ENCODE measurements at regions not wholly inside any gene's neighbourhood (a gene's known extent, or its start where the extent isn't known, plus 50 kb on each side); places are given as distances from the start of the nearest gene placed in this dataset.
A peak's percentile ranks its signal among the peaks of the same experiment; 100 is the strongest.

DNA sequence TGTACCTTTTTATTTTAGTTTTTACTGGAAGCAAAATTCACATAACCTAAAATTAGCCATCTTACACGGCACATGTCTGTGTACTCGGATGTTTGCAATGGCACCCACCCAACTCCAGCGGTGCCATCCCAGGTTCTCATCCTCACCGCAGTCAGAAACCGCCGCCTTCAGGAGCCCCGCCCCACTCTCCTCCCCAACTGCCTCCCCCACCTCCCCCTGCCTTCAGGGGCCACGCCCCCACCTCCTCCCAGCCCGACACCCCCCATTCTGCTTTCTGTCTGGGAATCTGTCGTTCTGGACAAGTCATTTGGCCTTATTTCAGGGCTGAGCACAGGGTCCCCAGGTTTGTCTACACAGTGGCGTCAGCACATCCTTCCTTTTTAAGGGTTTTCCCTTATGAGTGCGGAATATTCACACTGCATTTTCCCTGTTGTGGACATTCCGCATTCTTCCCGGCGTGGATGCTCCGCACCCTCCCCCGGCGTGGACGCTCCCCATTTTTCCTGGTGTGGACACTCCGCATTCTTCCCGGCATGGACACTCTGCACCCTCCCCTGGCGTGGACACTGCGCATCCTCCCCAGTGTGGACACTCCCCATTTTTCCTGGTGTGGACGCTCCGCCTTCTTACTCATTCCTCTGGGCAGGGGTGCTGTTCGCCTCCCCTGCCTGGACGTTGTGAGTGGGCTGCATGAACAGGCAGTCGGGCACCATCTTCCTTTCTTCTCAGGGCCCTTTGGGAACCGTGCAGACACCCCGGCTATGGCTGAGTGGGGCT lies 135.4 kb upstream of the NKX1-1 start:
- no peak for DNase-seq

DNA sequence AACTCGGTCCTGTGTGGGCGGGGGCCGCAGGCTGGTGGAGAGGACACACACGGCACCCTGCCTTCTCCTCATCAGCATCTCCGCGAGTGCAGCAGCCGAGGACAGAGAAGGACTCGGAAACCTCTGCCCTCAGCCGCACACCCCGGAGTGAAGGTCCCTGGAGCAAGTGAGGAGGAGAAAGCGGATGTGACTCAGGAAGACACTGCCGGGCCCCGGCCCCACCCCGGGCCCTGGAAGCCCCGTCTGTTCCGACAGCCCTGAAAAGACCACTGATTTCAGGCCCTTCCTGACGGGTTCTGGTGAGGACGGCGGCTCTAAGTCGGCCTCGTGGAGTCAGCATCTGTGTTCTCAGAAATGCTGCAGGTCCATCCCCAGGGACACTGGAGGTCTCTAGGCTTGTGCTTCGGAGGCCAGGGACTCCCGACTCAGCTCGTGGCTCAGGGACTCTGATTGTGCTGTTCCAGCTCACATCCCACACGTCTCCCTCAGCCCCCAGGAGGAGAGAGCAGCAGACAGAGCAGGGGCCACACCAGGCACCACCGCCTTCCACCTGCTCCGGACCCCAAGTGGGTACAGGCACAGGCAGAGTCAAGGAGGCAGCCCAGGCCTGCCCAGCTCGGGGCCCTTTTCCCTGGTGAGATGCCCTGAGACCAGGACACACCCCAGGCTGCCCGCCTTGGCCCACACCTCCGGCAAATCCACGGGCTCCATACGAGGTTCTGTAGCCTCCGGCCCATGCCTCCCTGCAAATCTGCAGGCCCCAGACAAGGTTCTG lies 134.5 kb upstream of the NKX1-1 start:
- DNase-seq, result no peak

DNA sequence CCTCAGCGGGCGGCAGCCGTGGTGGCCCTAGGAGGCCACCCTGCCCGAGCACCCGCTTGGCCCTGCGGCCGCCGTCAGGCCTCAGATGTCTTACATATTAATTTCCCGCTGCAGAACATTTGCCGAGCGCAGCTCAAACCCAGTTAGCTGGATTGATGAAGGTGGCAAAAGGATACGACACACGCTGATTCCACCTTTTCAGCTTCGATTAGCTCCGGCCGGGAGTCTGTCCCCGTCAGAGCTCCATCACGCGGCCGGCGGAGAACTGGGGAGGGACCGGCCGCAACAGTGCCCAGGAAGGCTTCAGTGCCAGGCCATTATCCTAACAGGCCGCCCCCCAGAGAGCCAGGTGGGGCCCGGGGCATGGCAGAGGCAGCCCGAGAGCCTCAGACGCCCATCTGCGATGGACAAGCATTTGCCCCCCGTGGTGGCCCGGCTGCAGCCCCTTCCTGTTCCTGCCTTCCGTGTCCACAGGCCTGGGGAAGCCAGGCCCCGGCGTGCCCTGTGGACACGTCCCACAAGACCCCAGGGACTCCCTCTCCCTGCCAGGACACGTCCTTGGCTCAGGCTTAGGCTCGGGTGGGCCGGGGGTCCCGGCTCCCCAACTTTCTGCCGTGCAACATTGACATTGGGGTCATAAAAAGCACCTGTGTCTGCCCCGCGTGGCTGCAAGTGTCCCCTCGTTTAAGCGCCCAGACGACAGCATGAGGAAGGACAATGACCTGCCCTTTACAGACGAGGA lies 133.8 kb upstream of the NKX1-1 start:
- DNase-seq, result peak; percentile 61

DNA sequence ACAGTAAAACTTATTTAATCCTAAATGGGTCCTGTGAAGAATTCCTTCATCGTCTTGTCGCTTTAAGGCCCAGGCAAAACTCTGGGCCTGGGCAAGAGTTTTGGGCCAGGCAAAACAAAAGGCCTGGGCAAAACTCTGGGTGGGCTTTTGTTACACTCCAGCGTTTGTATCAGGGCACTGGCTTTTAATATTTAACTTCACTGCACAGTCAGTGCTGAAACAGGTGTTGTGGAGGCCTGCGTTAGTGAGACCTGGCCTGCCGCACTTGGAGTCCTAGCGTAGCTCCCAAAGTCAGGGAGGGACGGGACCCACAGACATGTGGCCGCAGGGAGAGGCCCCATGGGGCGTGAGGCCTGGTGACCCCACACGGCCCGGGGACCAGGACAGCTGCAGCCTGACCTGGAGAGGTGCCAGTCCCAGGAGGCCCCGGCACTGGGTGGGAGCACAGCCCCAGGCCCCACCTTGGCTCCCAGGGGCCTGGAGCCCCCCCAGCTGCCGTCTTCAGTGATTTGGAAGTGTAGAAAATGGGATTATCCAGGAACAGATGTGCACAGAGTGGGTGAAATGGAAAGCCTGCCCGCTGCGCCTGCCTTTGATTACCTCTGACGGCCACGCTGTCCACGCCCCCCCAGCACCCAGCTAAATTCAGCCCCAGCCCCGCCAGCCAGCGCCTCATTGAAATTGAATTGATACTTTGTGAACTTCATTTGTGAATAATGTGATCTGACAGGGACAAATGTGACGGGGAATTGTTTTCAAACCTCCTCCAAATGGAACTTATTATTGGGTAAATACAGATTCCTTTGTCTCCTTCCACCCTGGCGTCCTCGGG lies 132.9 kb upstream of the NKX1-1 start:
- no peak for DNase-seq

DNA sequence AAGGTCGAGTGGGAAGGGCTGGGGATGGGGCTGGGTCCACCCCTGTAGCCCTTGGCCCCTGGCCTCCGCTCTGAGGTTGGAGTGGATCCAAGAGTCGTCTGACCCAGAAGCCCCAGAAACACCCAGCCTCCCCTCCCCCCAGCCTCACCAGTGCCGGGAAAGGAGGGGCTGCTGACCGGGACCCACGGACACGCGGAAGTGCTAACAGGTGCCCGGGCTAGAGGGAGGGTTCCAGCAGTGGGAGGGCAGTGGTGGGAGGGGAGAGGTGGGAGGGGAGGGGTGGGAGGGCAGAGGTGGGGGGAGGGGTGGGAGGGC lies 131.8 kb upstream of the NKX1-1 start:
- no peak for DNase-seq

DNA sequence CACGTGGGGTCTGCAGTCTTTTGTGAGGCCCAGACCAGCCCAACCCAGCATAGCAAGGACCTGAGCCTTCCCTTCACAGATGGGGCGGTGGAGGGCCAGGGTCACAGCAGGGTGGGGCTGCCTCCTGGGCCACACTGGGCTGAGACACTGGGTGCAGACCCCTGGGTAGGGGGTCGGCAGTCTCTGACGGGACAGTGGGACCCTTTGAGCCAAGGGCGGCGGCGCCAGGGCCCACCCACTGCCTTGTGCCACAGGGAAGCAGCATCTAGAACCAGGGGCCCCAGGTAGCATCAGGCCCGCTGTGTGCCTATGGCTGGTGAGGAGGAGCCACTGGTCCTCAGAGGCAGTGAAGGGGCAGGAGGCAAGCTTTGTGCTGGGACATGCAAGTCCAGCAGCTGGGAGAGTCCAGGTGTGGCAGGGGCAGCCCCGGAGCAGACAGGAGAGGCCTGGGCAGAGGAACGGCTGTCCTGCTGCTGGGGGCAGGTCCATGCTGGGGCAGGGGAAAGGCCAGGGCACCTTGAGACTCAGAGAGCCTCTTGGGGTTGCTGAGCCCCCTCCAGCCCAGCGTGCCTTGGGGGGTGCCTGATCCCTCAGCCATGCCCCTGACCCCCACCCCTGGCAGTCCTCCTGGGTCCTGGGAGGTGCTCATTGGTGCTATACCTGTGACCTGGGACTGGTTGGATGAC lies 131.3 kb upstream of the NKX1-1 start:
- no peak for DNase-seq

DNA sequence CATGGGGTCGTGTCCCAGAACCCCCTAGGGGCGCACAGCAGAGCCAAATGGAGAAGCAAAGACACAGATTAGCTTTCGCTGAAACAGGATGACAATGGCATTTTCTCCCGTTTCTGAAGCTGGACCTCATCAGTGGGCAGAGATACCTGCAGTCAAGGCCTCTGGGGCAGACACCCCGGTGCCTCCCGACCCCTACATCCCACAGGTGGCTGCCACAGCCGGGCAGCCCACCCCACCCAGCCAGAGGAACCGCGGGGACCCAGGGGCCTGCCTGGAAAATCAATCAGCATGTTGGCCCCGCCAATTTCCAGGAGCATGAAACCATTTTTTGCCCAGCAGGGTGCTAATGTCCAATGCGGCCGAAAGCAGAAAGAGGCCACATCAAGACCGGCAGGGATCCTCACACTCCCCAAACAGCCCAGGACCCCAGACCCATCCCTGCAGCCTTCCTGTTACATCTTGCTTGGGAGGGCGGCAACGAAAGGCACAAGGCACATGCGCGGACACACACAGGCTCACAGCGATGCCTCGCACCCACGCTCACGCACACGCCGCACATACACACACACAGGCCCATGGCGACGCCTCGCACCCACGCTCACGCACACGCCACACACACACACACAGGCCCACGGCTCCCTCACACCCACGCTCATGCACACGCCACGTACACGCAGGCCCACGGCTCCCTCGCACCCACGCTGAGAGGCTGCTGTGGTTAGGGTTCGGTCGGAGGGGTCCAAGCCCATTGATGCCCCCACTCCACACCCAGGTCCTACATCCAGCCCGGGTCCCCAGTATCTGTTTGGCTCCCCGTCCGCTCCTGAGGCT lies 130.6 kb upstream of the NKX1-1 start:
- DNase-seq, result no peak

DNA sequence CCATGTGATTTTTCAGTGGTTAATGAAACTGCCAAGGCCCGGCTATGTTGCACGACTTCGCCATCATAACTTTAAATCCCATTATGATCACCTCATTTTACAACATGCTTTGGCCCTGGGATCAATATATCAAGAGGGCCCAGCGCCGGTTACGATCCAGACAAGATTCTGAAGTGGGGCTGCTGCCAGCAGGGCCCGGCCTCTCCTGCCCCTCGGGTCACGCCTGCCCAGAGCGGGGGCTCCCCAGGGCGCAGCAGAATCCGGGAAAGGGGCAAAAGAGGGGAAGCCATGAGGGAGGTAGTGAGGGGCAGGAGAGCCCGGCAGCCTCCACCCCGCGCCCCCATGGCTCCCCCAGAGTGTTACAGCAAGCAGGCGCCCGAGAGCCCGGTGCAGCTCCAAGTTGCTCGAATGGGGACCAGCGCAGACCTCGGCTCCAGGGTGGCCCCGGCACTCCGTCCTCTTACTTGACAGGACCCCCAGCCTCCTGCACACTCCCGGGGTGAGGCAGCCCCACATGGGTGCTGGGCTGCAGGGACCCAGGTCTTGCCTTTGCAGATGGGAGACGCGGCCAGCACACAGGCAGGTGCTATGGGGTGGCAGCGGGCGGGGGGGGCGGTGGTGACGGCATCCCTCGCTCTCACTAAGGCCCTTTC lies 129.8 kb upstream of the NKX1-1 start:
- DNase-seq, result no peak

DNA sequence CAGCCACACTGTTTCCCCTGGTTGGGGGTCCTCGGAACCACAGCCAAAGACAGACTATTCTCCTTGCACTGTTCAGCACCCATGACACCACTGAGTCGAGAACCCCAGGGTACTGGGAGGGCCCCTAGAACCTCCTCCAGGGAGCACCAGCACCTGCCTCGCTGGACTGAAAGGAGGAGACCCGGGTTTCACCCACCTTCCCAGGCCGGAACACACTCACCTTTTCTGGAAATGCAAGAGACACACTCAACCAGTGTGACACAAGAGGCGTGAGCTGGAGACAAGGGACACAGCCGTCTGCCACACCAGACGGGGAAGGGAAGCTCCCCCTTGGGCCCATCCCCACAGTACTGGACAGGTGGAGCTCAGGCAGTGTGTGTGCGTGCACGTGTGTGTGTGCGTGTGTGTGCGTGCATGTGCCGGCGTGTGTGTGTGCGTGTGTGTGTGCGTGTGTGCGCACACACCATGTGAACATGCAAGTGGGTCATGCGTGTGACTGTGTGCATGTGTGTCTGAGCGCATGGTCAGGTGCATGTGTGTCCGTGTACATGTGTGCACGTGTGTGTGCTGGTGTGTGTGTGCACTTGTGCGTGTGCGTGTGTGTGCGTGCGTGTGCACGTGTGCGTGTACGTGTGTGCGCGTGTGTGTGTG lies 128.8 kb upstream of the NKX1-1 start:
- no peak for DNase-seq

DNA sequence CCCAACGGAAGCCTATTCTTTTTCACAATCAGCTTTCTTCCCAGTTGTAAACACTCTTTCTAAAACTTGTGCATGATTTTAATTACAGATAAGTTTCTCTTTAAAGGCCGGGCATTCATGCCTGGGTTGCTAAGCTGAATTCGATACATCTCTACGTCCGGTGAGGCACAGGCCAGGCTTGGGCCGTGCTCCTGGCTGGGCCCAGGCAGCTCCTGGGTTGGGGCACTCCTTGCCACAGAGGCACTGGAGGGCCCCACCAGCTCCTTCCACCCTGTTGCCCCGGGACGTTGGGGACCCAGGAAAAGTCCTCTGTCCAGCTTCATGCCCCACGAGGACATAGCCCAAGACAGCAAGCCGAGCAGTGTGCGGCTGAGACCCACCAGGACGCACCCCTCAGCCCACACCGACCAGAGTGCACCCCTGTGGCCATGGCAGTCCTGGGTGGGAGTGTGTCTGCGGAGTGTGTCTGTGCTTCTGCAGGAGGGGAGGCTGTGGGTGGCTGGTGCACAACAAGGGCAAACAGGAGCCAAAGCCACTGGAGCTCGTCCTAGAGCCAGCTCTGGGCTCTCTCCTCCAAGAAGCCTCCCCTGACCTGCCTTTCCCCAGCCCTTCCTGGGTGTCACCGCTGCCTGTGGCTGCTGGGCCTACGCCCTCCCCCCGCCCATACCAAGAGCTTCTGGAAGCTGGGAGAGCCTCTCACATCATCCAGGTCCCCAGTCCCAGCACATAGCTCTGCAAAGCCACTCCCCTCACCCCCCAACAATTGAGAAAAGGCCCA lies 128.0 kb upstream of the NKX1-1 start:
- DNase-seq, result no peak

DNA sequence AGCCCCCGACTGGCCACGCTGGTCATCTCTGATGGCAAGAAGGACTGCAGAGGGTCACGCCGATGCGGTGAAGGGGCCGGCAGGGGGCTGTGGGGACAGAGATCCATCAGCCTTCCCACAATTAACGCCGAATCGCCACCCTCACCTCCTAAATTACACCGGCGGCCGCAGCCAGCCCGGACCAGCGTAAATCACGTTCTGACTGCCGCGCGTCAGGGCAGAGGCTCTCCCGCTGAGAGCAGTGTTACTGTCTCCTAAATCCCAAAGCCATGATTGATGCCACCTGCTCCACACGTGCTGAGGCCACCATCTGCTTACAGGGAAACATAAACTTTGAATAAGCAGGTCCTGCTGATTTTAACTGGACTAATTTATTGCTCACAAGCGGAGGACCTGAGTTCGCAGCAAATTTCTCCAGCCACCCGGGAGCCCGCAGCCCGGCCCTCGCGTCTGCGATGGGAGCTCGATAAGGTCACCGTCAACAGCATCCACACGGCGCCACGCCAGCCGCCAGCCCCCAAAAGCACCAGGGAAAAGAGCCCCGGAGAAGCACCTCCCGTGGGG lies 127.3 kb upstream of the NKX1-1 start:
- DNase-seq, result peak; percentile 69

DNA sequence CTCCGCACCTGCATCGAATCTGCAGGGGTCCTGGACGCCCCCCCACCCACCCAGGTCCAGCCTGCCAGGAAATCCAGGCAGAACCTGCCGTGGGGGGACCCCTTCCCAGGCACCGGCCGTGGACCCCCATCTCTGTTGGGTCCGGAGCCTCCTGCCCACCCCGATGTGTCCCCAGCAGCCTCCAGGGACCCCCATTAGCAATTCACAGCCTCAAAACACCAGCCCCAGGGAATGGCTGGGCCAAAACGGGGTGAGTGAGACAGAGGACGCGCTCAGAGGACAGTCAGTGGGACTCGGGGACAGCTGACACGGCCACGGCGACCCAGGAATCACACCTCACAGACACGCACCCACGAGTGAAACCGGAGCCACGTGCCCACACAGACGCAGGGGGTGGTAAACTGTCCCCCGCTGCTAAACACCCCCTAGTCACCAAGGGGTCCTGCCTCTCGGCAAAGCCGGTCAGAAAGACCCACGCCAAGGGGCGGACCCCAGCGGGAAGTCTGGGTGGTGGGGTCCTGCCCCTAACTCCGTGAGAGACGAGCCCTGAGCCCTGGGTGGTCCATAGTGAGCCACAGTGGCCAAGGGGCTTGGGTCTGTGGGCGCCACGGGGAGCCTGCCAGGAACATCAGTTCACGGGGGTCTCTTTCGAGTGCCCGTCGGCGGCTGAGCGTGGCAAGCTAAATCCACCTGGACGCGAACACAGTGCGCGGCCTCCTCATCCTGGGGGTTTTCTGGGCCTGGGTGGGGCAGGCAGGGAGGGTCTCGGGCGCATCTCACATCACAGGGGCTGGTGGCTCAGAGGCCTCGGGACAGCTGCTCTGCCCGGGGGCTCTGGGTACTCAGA lies 126.5 kb upstream of the NKX1-1 start:
- DNase-seq, result no peak

DNA sequence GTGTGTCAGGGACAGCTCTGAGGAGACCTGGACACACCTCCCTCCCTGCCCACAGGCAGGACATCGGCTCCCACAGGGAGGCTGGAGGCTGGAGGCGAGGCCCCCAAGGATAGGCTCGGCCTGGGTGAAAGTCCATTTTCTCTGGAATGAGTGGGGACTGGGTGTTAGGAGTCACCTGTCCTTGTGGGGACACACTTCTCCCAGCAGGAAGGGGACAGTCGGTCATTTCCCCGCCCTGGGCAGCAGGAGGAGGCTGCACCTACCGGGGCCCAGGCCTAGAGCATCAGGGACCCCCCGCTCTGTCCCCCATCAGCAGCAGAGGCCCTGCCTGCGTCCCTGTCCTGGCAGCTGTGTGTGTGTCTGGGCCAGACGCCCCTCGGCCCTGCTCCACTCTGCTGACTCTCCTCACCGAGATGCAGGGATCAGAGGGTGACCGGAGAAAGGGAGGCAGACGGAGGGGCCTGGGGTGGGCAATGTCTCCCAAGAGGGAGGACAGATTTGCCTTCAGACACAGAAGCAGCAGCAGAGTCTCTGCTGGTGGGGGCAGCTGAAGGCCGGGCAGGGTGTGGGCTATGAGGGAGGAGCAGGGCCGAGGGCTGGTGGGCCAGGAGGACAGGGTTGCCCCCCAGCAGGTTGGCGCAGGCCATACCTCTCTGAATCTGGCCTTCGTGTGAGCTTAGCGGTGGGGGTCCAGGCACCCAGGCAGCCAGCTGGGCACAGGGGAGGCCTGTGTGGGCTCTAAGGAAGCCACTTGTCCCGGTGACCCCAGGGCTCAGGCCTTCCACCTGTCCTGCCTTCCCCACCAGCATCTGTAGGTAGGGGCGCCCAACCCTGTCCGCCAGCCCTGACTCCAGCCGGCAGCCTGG lies 125.7 kb upstream of the NKX1-1 start:
- no peak for DNase-seq

DNA sequence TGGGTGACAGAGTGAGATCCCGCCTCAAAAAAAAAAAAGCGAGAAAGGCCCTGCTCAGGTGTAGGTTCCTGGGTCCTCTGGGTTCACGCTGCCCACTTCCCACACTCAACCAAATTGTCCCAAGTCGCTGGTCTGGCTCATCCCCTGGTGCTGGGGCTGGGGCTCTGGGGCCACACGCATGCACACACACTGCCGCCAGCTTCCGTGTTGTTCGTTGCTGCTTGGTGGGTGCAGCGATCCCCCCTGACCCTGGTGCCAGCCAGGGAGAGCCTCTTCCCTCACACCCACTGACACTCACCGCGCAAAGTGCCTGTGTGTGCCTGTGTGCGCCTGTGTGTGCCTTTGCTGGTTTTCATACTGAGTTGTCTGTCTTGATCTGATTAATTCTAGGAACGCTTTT lies 124.1 kb upstream of the NKX1-1 start:
- DNase-seq, result no peak

DNA sequence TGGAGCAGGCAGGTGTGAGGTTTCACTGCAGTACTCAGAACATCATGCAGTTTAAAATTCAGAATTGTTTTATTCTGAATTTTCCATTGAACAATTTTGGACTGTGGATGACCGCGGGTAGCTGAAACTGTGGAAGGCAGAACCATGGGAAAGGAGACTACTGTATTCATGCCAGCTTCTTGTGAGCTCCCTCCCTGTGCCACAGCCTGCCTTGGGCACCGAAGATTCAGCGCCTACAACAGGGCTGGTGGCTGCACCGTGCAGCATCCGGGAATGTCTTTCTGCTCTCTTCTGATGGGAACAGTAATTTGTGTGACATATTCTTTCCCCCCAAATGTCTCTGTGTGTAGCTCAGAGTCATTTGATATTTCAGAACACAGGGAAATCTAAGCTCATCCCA lies 118.5 kb upstream of the NKX1-1 start:
- DNase-seq, result no peak

DNA sequence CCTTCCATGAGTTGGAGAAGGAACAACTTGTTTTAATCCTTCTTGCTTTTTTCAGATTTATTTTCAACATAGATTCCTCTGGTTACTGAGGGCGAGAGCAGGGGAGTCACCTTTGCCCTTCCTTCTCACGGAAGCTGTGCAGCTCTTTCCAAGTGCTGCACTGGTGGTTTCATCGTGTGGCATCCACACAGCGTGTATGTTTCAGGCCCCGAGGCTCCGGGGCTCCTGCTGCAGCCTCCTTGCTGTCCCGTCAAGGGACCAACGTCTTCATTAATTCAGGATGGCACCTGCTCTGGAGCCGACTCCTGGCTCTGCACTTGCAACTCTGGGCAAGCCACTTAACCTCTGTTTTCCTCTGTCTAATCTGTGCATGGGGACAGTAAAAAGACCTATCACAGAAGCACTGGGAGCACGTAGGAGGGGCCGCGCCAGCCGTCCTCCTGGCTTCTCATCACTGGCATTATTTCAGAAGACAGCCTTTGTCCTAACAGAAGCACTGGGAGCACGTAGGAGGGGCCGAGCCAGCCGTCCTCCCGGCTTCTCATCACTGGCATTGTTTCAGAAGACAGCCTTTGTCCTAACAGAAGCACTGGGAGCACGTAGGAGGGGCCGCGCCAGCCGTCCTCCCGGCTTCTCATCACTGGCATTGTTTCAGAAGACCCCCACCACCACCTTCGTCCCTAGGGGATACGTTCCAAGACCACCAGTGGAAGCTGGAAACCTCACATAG lies 117.8 kb upstream of the NKX1-1 start:
- no peak for DNase-seq

All from retina (tissue), 1 donor.